ENCODE measurements at regions not wholly inside any gene's neighbourhood (a gene's known extent, or its start where the extent isn't known, plus 50 kb on each side); places are given as distances from the start of the nearest gene placed in this dataset.
"Not testable (repeated sequence)": the region's sequence is repeated elsewhere in the genome, so short reads cannot be mapped to it uniquely, and the experiment has no call there.

DNA sequence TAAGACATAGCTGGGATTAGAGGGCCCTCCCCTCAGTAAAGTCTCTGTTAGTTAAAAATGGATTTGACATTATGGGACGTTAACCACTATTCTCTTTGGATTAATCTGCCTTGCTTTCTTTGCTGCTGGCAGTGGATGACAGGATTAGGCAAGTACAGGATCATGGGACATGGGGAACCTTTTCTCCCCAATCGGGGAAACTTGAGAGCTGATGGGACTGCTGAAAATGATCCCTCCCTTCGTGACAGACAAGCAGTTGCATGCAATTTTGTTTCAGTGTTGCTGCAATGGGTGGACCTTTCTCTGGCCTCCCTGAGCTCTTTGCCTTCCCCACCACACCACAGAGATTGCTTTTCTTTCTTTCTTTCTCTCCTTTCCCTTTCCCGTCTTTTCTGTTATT, 120.2 kb upstream of the BANK1 start:
- no peak for DNase-seq (ENCODE audit: low spot score)

DNA sequence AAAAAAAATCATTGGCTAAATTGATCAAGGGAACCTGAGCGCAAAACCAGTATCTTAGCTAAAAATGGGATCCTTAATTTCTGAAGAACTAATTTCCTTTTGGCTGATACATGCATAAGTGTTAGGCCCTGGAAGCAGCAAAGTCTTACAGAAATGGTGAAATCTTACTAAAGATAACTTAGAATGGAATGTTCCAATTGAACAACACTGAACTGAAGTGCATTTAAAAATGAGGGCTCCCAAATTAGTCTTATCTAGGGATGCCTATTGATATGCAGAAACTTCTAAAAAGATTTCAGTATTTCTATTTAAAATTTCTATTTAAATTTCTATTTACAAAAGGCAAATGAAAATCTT, 120.7 kb upstream of the BANK1 start:
- no peak for DNase-seq (ENCODE audit: low spot score)

DNA sequence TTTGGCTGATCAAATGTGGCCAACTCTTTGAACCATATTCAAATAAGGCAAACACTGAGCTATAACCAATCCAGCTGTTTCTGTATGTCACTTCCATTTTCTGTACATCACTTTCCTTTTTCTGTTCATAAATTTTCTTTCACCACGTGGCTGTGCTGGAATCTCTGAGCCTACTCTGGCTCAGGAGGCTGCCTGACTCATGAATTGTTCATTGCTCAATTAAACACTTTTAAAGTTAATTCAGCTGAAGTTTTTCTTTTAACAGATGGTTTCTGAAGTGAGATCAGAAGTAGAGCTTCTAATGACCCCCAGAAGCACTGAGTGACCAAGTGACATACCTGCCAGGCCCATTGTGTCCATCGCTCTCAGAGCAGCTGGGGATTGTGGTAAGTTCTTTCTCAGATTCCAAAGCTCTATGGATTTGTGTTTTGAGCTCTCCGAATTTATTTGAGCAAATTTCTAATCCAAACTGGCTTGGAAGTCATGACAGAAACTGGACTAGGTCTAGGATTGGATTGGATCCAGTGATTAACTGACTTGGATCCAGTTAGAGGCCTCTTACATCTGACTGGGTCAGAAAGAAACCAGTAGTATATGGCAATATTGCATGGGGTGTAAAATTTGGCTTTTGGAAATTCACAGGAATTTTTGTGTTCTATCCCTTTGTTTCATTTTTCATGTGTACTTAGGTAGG, 121.2 kb upstream of the BANK1 start:
- no peak for DNase-seq (ENCODE audit: low spot score)

DNA sequence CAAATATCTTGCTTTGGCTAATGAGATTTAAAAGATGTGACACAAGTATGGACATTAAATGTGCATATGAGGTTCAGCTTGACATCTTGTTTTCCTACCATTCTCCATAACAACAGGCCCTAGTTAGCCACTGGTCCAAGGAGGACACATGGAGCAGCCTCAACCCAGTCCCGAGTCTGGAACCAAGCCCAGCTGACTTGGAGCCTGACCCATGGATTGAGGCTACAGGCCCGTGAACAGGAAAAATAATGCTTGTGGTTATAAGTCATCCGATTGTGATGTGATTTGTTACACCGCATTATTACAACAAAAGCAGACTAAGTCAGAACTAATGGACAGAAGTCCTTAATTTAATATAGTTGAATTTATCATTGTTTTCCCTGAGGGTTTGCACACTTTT, 123.2 kb upstream of the BANK1 start:
- DNase-seq (ENCODE audit: low spot score), result no peak

DNA sequence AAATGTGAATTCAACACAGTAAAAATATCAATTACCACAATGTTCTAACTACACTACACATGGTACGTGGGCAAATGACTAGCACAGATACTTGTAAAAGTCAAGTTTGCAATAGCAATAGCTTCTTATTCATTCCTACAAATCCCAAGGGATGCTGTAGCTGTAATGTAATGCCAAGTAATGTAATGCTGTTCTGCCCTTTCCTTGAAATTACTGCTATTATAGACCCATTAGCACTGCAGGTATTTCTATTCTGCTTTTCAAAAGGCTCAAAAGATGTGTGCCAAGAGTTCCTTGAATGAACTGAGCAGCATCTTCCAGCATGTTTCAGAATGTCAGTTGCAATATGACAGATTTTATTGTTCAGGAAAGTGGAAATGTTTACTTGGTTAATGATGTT, 129.9 kb upstream of the BANK1 start:
- no peak for DNase-seq (ENCODE audit: low spot score)

DNA sequence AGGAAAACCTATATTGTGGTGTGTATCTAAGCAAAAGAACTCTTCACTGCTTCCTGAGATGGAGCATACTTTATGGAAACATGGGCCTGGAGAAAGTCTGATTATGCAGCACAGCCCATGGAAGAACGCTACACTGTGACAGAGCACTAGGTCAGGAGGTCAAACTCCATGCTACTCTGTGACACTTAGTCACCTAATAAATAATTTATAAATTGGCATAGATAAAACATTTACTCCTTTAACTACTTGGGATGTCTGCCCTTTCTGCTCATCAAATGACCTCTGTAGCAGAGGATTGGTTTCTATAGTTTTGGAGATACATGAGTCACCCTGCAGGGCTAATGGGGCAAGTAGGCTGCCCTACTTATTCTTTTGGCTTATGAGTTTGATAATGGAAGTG, 134.7 kb upstream of the BANK1 start:
- DNase-seq (ENCODE audit: low spot score), result no peak

DNA sequence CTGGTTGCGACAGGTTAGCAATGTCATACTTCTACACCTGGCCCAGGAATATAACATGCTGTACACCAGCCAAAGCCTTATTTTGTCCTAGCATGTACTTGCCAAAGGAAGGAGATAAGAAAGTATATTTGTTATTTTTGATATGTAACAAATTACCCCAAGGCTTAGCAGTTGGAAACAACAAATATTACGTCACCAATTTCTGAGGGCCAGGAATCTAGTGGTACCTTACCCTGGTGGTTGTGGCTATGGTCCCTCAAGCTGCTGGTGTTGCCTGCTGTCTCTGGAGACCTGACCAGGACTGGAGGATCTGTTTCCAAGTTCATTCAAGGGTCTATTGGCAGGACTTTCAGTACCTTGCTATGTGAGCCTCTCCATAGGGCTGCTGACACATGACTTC, 135.5 kb upstream of the BANK1 start:
- DNase-seq (ENCODE audit: low spot score), result no peak

DNA sequence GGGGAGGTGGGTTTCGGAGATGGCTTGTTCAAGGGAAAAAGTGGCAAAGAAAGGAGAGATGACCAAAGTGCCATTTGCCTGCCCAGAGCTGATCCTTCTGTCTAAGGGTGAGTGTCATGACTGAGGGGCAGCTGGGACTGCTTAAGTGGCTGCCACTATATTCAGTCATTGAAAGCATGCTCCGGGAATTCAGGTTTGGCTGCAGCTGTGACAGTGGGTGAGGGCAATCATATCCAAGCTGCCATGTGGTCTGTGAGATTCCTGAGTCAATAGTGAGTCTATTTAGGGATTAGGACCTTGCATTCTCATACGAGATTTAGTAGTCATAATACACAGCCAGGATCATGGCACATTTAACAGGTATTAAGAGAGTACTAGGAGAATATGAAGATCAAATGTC, 138.8 kb upstream of the BANK1 start:
- DNase-seq (ENCODE audit: low spot score), result no peak

DNA sequence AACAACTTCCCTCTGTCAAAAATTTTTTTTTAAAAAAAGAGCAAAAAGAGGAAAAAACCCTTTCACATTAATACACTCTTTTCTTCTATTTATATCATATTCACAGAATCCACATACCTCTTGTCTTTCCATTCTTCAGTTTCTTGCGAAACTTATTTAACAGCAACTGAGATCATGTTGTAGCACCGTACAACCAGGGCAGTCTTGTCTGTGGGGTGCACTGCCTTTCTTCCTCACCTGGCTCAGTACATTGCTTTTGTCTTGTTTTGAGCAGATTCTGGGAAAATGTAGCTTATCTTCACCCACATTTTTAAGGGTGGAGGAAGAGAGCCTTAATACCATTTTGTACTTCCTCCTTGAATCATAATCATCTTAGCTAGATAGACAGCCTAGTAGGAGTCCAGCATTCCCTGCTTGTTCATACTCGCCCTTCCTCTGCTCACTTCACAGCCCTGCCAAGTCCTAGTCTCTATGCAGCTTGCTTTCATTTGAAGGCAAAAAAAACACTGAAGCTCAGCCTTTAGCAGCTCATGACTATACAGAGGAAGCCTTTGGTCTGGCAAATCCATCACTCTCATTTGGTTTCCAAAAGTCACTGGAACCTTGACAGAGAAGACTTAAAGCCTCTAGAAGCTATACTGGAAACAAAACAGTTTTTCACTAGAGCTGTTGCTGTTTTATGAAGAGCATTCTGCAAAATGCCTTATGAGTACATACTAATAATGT, 140.6 kb upstream of the BANK1 start:
- no peak for DNase-seq (ENCODE audit: low spot score)

DNA sequence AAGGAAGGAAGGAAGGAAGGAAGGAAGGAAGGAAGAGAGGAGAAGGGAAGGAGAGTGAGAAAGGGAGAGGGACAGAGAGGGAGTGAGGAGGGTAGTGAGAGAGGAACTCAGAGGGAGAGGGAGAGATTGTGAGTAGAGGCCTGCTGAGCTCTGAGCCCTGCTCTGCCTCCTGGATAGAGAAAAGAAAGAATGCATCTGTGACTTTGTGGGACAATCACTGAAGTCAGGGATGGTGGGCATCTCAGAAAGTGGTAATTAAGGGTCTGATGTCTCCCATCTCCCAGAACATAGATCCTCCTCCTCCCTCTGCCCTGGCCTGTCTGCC, 142.9 kb upstream of the BANK1 start:
- no peak for DNase-seq (ENCODE audit: low spot score)

DNA sequence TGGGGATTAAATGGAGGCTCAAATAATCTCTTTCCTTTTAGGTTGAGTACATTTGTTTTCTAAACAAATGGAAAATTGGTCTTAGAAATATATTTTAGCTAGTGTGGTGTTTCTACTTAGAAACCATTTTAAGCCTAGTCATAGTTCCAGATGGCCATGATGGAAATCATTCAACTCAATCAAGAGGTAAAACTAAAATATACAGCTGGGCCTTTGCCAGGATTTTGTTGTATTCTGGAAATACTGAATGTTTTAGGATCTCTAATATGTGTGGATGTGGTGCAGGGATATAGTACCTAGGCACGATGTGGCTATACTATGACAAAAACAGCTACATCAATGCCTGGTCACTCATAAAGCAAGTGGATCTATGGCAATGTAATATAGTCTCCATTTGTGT, 146.0 kb upstream of the BANK1 start:
- DNase-seq (ENCODE audit: low spot score), result no peak

DNA sequence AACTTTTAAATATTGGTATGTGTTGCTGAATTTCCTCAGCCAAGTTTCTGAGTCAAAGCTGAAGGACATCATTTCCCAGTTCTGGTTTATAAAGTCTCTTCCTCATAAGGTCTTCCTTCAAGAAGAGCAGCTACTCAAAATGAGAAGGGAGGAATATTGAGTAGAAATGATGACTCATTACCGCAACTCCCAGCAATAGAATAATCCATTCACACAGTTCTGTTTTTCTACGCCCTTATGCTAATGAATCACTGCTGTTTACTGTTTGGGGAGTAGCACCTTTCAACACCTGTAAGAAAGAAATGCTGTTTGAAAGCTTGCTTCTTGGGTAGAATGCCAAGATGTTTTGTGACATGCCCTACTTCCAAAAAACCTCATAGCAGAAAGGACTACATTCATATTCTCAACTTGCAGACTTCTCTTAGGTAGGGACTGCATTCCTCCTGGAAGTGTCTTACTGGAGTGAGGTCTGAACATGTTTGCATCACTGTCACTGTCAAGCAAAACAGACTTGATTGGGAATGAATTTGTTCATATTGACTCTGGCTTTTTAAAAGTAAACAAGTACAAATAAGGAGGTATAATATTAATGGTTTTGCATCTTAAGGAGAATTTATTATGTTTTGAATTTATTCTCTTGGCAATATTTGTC, 147.2 kb upstream of the BANK1 start:
- no peak for DNase-seq (ENCODE audit: low spot score)

DNA sequence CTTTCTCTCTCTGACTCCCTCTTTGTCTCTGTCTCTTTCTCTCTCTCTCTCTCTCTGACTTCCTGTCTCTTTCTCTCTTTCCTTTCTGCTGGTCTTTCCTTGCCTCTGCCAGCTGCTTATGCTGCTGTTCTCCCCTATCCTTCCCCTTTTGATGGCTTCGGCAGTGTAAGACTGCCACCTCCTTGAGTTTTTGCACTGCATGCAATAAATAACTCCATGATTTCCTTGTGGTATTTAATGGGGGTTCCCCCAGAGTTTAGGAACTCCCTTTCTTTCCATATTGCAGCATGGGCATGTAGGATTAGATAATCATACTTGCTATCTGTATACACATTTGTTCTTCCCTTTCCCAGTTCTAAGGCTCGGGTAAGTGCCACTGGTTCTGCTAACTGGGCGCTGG, 157.8 kb upstream of the BANK1 start:
- DNase-seq (ENCODE audit: low spot score), result not testable (repeated sequence)

DNA sequence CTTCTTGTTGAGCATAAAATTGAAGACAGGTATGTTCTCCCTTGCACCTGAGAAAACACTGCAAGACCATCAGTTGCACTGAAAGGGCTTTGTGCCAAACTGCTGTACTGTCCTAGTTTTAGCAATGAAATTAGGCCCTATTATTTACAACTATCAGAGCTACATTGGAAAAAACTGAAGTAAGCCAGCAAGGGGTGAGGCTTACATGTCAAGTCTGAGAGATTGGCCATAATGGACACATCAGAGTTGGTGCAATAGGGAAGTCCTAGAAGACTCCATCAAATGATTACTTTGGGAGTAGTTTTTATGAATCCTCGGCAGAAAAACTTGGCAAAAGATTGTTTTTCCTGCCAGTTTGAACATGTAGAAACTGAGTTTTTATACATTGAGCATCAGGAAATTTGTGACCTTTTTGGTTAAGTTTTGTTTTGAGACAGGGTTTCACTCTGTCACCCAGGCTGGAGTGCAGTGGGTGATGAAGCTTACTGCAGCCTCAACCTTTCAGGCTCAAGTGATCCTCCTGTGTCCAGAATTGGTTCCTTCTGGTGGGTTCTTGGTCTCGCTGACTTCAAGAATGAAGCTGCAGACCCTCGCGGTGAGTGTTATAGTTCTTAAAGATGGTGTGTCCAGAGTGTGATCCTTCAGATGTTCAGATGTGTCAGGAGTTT, 160.1 kb upstream of the BANK1 start:
- no peak for DNase-seq (ENCODE audit: low spot score)

DNA sequence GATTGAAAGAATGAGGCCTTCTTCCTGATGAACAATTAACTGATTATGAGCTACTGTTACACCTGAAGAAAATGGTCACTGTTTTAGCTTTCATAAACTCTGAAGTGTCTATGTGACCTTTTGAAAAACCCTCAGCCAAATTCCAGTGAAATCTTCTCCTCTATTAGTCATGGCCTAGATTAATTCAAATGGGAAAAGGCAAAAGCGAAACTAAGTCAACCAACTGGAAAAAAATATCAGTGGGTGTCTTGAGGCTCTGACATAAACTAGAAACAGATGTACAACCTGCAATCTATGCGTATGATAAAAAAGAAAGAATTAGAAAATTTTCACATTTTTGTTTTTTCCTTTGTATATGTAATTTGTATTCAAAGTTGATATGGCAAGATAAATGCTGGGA, 169.4 kb upstream of the BANK1 start:
- no peak for DNase-seq (ENCODE audit: low spot score)

DNA sequence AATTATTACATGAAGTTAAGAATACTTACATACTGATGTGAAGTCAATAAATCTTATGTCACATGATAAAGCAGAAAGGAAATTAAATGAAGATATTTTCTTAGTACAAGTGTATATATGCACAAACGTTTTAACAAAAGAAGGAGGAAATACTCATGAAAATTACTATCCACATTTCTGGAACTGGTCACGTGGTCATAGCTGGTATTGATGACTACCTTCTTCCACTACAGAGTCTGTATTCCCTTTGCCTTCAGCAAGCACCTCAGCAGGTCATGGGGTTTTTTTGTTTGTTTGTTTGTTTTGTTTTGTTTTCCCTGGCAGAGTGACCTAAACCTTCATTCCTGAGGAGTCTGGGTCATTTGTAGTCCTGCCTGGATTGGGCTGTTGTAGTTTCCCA, 174.9 kb upstream of the BANK1 start:
- DNase-seq (ENCODE audit: low spot score), result no peak

DNA sequence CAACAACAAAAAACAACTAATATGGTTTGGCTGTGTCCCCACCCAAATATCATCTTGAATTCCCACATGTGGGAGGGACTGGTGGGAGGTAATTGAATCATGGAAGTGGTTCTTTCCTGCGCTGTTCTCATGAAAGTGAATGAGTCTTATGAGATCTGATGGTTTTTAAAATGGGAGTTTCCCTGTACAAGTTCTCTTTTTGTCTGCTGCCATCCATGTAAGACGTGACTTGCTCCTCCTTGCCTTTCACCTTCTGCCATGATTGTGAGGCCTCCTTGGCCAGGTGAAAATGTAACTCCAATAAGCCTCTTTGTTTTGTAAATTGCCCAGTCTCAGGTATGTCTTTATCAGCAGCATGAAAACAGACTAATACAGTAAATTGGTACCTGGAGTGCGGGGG, 183.5 kb upstream of the BANK1 start:
- DNase-seq (ENCODE audit: low spot score), result not testable (repeated sequence)

DNA sequence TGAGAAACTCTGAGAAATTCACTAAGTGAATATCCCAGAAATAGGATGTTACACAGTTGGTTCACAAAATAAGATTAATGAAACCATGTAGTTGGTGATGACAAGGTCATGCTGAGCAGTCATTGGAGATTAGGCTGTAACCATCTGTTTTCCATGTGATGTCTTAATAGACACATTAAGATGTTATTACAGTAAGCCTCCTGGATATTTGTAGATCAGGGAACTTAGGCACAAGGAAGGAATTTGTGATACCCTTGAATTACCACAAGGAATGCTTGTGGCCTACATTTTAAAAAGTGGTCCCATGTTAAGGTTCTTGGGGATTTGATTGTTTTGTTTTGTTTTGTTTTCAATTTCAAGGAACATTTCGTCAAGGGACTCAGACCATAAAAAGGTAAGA, 185.6 kb upstream of the BANK1 start:
- no peak for DNase-seq (ENCODE audit: low spot score)

DNA sequence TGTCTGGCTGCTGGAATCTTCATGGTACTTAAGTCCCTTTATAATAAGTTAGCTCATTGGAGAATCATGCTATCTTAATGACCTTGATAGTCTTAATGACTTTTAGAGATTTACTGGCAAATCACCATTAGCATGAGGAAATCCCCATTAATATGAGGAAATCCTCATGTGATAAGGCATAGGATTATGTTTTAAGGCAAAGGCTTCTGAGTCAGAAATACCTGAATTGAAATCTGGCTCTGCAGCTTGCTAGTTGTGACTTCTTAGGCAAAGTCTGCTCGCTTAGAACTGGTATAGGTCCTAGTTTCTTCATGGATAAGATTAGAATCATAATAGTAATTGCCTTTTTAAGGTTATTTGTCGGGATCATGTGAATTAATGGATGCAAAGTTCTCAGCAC, 190.2 kb upstream of the BANK1 start:
- no peak for DNase-seq (ENCODE audit: low spot score)

DNA sequence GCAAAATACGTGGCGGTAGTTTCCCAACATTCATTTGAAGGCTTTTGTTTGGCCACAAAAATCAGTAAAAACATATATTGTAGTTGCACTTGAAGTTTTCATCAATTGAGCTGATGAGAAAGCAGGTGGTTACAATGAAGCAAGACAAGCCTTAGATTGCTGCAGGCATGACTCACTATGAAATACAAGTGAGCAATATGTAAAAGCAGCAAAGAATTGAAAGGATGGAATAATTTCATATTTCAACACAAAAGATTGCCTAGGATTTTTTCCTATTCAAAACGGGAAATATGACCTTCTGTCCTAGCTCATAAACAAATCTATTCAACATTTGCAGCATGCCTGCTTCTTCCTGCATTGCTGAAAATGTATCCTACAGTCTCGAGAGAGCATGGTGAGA, 190.9 kb upstream of the BANK1 start:
- no peak for DNase-seq (ENCODE audit: low spot score)

DNA sequence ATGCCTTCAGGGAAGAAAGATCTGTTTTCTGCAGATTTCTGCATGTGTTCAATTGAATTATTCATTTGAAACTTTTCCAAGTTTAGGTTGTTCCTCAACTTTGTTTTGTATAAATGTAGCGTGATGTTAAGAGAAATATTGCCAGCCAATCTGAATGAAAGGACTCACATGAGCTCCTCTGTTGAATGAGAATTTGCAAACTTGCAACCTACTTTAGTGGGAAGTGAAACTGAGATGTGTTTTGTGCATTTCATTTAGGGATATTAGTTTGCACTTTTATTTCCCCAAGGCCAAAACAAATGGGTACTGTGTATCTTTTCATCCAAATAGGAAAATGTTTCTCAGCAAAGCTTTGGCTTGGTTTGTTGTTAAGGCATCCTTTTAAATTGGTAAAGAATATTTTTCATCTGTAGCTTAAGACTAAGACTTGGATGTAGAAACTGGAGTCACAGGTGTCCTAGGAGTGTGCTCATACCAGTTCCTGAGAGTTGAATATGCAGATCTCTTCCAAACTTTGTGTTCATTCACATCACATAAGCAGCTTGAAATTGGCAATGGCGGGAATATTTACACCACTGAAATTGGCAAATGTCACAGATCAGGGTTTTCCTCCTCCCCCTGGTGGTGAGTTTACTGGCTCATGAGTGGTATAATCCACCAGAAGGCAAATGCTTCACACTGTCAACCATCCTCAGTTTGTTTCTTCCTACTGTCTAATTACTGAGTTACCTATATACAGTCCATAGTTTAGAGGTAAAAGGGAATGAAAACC, 193.6 kb upstream of the BANK1 start:
- no peak for DNase-seq (ENCODE audit: low spot score)

DNA sequence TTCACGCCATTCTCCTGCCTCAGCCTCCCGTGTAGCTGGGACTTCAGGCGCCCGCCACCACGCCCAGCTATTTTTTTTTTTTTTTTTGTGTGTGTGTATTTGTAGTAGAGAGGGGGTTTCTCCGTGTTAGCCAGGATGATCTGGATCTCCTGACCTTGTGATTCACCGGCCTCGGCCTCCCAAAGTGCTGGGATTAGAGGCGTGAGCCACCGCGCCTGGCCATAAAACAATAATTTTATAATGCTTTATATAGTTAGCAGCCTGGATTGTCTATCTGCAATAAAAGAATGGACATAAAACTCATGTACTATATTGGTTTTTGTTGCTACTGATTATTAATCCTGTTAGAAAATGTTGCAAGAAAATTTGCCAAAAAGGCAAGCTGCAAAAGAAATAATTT, 195.9 kb upstream of the BANK1 start:
- no peak for DNase-seq (ENCODE audit: low spot score)

DNA sequence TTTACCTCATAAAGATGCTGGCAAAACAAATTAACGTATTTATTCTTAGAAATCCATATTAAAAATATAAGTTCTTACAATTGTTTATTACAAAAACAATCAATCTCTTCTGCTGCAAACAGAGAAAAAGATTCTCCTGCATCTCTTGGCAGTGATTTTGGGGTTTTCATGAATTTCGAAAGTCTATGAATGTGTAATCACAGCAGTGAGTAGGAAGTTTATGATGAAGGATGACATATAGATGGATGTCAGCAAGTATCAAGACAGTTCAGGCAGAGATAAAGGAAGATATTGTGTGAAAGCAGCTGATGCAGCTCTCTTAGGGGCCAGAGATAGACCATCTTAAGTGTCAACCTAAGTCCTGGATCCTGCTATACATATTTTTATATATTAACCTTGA, 196.9 kb upstream of the BANK1 start:
- DNase-seq (ENCODE audit: low spot score), result no peak
